ENCODE measurements at regions not wholly inside any gene's neighbourhood (a gene's known extent, or its start where the extent isn't known, plus 50 kb on each side); places are given as distances from the start of the nearest gene placed in this dataset.

DNA sequence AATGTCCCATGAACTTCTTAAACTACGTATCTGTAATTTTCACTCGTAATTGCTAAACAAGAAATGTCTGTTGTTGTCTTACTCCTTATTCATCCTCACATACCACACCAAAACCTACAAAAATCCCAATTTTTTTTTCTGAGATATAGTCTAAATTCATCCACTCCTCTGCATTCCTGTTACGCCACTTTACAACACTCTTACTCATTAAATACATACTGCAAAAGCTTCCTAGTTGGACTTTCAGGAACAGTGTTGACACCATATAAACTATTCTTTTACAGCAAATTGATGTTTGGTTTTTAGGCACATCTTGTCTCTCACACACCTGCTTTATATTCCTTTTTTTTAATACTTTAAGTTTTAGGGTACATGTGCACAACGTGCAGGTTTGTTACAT lies 934.9 kb upstream of the CADM2 start:
- intact Hi-C loops (cut with micrococcal nuclease) = no loop called here

DNA sequence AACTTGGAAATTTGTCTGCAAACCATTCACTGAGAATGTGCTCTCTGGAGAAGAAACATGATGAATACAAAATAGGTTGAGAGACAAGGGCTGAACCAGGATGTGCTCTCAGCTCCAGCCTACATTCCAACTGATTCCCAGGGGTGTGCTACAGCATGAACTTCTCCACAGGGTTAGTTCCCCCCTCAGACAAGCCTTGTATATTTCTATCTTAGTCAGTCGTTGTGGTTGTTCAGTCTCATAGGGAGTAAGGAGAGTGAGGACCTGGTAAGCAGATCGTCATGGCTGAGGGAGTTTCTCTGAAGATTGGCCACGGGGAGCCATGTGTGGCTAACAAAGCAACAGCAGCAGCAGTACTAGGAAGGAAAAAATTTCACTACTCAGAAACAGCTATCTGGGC lies 919.7 kb upstream of the CADM2 start:
- Mint-ChIP-seq H3K9me3 (peaks cover 11% of the 10 kb centered on the region), H3K36me3 (ENCODE audit: low read depth) (no peaks in the 10 kb centered on the region), H3K27ac (no peak overlapping the region), H3K4me3 (no peak overlapping the region), H3K27me3 (no peaks in the 10 kb centered on the region), H3K4me1 (no peaks in the 10 kb centered on the region)
- DNase-seq = no peak
- intact Hi-C loops (cut with micrococcal nuclease) = no loop called here

More for the DNA sequence above, 934.9 kb upstream of the CADM2 start:
- DNase-seq = no peak
- no peak overlapping the region for H3K27ac Mint-ChIP-seq
- H3K27me3 Mint-ChIP-seq = no peaks in the 10 kb centered on the region
- H3K36me3 Mint-ChIP-seq (ENCODE audit: low read depth) = no peaks in the 10 kb centered on the region
- no peaks in the 10 kb centered on the region for H3K4me1 Mint-ChIP-seq
- H3K9me3 Mint-ChIP-seq = no peaks in the 10 kb centered on the region
- no peak overlapping the region for H3K4me3 Mint-ChIP-seq

DNA sequence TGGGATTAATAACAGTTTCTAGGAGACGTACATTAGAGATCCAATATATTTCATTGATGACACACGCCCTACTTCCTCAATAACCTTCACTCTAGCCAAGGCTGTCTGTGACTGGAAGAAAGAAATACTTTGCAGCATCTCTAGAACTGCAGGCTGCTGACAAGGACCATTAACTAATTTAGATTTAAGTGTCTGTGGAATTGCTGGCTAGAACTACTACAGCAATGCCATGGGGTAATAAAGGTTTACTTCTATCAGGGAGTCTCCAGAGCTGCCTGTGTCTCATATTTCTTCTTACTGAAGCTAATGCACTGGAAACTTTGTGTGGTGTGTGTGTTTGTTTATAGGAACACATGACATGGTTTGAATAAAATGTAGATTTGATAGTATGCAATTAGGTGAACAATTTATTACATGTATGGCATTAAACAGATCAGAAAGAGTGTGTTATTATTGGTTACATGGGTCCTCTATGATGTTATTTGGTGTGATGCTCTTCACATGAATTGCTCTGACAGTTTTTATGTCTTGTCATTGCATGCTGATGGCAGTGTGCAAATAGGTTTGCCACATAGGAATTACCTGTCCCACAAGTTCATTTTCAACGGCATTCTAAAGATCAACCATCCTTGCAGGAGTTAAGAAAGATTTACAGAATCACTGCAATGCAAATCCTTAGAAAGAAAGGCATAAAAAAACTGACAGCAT lies 916.2 kb upstream of the CADM2 start:
- no peaks in the 10 kb centered on the region for H3K4me1 Mint-ChIP-seq
- H3K36me3 Mint-ChIP-seq (ENCODE audit: low read depth) = no peaks in the 10 kb centered on the region
- no peaks in the 10 kb centered on the region for H3K27me3 Mint-ChIP-seq
- H3K9me3 Mint-ChIP-seq = no peaks in the 10 kb centered on the region
- no peak overlapping the region for H3K27ac Mint-ChIP-seq
- intact Hi-C loops (cut with micrococcal nuclease) = no loop called here
- DNase-seq = no peak
- H3K4me3 Mint-ChIP-seq = no peak overlapping the region

DNA sequence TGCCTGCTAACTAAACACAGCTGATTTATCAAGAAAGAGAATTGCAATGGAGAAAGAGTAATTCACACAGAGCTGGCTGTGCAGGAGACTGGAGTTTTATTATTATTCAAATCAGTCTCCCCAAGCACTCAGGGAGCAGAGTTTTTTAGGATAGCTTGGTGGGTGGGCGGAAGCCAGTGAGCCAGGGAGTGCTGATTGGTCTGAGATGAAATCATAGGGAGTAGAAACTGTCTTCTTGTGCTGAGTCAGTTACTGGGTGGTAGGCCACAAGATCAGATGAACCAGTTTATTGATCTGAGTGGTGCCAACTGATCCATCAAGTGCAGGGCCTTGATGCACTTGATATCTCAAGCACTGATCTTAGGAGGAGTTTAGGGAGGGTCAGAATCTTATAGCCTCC lies 891.9 kb upstream of the CADM2 start:
- Mint-ChIP-seq H3K36me3 (ENCODE audit: low read depth) (no peaks in the 10 kb centered on the region), H3K4me1 (no peaks in the 10 kb centered on the region), H3K4me3 (no peak overlapping the region), H3K27me3 (no peaks in the 10 kb centered on the region), H3K9me3 (no peaks in the 10 kb centered on the region), H3K27ac (no peak overlapping the region)
- DNase-seq = no peak
- intact Hi-C loops (cut with micrococcal nuclease) = no loop called here

DNA sequence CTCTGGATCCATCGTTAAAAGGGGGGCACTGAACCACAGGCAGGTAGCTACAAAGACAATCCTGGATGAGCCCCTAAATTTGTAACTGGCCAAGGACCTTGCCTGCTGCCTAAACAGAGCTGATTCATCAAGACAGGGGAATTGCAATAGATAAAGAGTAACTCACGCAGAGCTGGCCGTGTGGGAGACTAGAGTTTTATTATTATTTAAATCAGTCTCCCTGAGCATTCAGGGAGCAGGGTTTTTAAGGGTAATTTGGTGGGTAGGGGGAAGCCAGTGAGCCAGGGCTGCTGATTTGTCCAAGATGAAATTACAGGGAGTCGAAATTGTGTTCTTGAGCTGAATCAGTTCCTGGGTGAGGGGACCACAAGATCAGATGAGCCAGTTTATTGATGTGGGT lies 885.1 kb upstream of the CADM2 start:
- H3K27ac Mint-ChIP-seq = no peak overlapping the region
- no peaks in the 10 kb centered on the region for H3K27me3 Mint-ChIP-seq
- H3K4me1 Mint-ChIP-seq = no peaks in the 10 kb centered on the region
- DNase-seq = no peak
- H3K4me3 Mint-ChIP-seq = no peak overlapping the region
- no peaks in the 10 kb centered on the region for H3K36me3 Mint-ChIP-seq (ENCODE audit: low read depth)
- intact Hi-C loops (cut with micrococcal nuclease) = no loop called here
- H3K9me3 Mint-ChIP-seq = no peaks in the 10 kb centered on the region

DNA sequence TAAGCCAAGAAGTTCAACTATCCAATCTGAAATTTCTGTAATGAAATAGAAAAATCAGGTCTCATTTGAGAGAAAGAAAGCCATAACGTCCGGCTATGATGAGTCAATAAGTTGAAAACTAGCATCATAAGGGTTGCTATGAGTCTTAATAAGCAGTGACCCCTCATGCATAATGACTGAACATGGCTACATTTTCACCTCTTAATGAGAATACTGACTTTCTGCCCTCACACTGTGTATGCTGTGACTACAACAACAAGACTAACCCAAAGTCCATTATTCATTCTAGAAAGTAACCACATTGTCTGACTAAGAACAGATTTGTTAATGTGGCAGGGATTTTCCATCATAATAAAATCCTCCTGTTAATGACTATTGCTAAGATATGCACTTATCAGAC lies 884.0 kb upstream of the CADM2 start:
- intact Hi-C loops (cut with micrococcal nuclease) = no loop called here
- H3K36me3 Mint-ChIP-seq (ENCODE audit: low read depth) = no peaks in the 10 kb centered on the region
- no peaks in the 10 kb centered on the region for H3K4me1 Mint-ChIP-seq

DNA sequence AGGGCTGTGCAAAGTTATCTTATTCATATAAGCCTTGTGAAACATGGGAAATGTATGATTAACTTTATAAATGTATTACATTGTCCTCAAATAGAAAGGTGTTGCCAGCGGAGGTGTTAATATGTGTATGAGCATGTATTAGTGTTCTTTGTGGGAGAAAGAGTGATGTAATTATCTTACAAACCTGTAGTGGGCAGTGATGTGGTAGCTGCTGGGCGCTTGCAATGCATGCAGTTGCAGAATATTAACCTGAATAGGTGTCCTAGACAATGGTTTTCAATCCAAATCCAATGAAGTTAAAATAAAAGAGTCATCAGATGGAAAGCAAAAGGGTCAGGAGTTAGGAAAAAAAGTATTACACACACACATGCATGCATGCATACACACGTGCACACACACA lies 881.3 kb upstream of the CADM2 start:
- no peaks in the 10 kb centered on the region for H3K9me3 Mint-ChIP-seq
- no peak overlapping the region for H3K4me3 Mint-ChIP-seq
- intact Hi-C loops (cut with micrococcal nuclease) = no loop called here

More for the DNA sequence above, 884.0 kb upstream of the CADM2 start:
- no peak overlapping the region for H3K27ac Mint-ChIP-seq
- H3K9me3 Mint-ChIP-seq = no peaks in the 10 kb centered on the region
- H3K27me3 Mint-ChIP-seq = no peaks in the 10 kb centered on the region
- DNase-seq = no peak
- H3K4me3 Mint-ChIP-seq = no peak overlapping the region

DNA sequence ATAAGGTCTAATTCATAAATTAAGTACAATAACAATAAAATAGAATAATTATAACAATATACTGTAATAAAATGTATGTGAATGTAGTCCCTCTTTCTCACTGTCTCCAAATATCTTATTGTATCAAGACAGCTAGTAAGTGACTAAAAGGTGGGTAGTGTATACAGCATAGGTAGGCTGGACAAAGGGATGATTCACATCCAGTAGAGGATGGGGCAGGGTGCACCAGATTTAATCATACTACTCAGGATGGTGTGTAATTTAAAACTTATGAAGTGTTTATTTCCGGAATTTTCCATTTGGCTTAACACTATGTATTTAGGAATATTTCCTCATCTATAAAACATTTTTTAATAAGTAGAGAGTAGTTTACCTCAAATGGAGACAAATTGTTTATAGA lies 876.1 kb upstream of the CADM2 start:
- Mint-ChIP-seq H3K36me3 (ENCODE audit: low read depth) (no peaks in the 10 kb centered on the region), H3K27me3 (no peaks in the 10 kb centered on the region), H3K4me1 (no peaks in the 10 kb centered on the region), H3K9me3 (peaks cover 5% of the 10 kb centered on the region), H3K27ac (no peak overlapping the region), H3K4me3 (no peak overlapping the region)
- DNase-seq = no peak
- intact Hi-C loops (cut with micrococcal nuclease) = no loop called here

More for the DNA sequence above, 881.3 kb upstream of the CADM2 start:
- H3K27ac Mint-ChIP-seq = no peak overlapping the region
- no peaks in the 10 kb centered on the region for H3K27me3 Mint-ChIP-seq
- no peak for DNase-seq
- H3K36me3 Mint-ChIP-seq (ENCODE audit: low read depth) = no peaks in the 10 kb centered on the region
- no peaks in the 10 kb centered on the region for H3K4me1 Mint-ChIP-seq

DNA sequence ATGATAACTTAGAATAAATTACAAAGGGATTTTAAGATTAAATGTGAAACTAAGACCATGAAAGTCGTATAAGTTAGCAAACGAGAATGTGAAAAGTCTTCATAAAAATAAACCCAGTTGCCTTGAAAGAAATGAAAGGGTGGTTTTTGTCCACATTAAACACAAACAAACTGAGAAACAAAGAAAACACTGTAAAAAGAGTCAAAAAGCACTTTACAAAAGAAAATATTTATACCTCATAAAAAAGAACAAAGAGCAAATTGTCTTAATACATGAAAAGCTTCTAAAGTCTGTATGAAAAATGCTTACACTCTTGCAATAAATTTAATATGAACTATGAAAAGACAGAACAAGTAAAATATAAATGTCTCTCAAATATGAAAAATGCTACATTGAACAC lies 865.9 kb upstream of the CADM2 start:
- H3K4me1 Mint-ChIP-seq = no peaks in the 10 kb centered on the region
- peaks cover 5% of the 10 kb centered on the region for H3K9me3 Mint-ChIP-seq

DNA sequence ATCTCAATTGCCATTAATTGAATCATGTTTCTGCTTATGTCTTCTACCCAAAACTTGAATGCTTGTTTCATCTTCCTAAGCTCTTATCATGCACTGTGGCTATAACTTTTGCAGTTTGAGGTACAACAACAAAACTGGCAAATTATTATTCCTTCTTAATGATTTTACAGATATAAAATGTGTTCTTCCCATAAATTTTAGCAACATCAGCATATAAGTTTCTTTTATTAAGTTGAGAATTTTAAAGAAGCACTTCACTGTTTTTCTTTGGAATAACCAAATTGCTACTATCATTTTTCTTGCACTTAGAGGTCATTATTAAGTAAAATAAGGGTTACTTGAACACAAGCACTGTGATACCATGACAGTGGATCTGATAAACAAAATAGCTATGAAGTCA lies 862.6 kb upstream of the CADM2 start:
- Mint-ChIP-seq H3K36me3 (ENCODE audit: low read depth) (no peaks in the 10 kb centered on the region), H3K9me3 (peaks cover 7% of the 10 kb centered on the region), H3K27ac (no peak overlapping the region), H3K4me1 (no peaks in the 10 kb centered on the region), H3K4me3 (no peak overlapping the region), H3K27me3 (no peaks in the 10 kb centered on the region)
- DNase-seq = no peak
- intact Hi-C loops (cut with micrococcal nuclease) = no loop called here

More for the DNA sequence above, 865.9 kb upstream of the CADM2 start:
- Mint-ChIP-seq H3K27me3 (no peaks in the 10 kb centered on the region), H3K27ac (no peak overlapping the region), H3K4me3 (no peak overlapping the region), H3K36me3 (ENCODE audit: low read depth) (no peaks in the 10 kb centered on the region)
- DNase-seq = no peak
- intact Hi-C loops (cut with micrococcal nuclease) = no loop called here

DNA sequence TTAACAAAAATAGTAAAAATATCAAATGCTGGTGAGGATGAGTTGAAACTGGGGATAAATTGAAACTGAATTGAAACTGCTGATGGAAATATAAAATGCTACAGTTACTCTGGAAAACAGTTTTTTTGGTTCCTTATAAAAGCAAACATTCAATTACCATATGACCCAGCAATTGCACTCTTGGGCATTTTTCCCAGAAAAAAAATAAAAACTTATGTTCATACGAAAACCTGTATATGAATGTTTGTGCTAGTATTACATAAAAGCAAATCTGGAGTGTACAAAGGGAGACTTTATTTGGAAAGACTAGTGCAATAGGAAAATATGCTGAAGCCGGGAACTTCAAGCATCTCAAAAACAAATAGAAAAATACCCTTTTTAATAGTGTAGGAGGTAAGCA lies 857.9 kb upstream of the CADM2 start:
- H3K27me3 Mint-ChIP-seq = no peaks in the 10 kb centered on the region
- intact Hi-C loops (cut with micrococcal nuclease) = no loop called here
- no peak for DNase-seq
- no peak overlapping the region for H3K27ac Mint-ChIP-seq
- no peak overlapping the region for H3K4me3 Mint-ChIP-seq
- H3K9me3 Mint-ChIP-seq = peaks cover 10% of the 10 kb centered on the region
- no peaks in the 10 kb centered on the region for H3K36me3 Mint-ChIP-seq (ENCODE audit: low read depth)
- H3K4me1 Mint-ChIP-seq = no peaks in the 10 kb centered on the region

DNA sequence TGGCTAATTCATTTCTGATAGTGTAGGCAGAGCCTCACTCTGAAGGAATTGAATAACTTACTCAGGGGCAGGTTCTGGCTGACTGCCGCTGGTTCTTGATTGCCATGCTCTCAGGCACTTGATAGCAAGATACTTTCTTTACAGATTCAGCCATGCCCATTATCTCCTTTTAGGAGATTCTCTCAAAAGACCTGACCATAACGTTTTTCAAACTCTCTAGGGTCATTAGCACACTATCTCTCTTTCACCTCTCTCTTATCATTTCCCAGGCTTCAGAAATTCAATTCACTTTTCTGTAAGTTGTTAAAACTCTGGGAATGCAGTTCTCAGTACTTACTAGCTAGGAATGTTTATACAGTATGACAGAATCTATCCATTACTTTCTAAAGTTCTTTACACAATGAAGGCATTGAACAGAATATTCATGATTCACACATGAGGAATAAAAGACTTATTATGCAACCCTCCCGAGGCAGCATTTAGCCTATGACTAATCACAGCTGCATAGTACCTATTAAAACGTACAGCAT lies 850.3 kb upstream of the CADM2 start:
- no peak overlapping the region for H3K27ac Mint-ChIP-seq
- peaks cover 9% of the 10 kb centered on the region for H3K9me3 Mint-ChIP-seq
- no peak for DNase-seq
- intact Hi-C loops (cut with micrococcal nuclease) = no loop called here
- no peaks in the 10 kb centered on the region for H3K27me3 Mint-ChIP-seq
- no peak overlapping the region for H3K4me3 Mint-ChIP-seq
- H3K36me3 Mint-ChIP-seq (ENCODE audit: low read depth) = no peaks in the 10 kb centered on the region
- H3K4me1 Mint-ChIP-seq = no peaks in the 10 kb centered on the region

DNA sequence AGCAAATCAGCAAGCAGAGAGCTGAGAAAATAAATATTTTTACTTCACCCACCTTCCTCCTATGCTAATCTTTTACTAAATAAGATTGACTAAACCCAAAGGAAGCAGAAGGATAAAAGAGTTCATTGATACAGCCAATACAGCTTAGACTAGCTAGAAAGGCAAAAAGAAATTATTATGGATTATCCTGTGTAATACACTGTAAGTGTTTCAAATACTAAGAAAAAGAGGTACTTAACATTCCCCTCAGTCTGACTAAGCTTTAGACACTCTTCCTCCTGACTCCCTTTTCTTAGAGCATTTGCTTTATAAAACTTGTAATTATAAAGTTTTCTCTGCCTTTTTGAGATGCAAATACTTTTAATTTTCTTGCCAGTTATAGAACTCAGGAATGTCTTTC lies 848.9 kb upstream of the CADM2 start:
- Mint-ChIP-seq H3K4me3 (no peak overlapping the region), H3K4me1 (no peaks in the 10 kb centered on the region), H3K27me3 (no peaks in the 10 kb centered on the region), H3K36me3 (ENCODE audit: low read depth) (no peaks in the 10 kb centered on the region), H3K9me3 (peaks cover 9% of the 10 kb centered on the region), H3K27ac (no peak overlapping the region)
- intact Hi-C loops (cut with micrococcal nuclease) = no loop called here
- DNase-seq = no peak

DNA sequence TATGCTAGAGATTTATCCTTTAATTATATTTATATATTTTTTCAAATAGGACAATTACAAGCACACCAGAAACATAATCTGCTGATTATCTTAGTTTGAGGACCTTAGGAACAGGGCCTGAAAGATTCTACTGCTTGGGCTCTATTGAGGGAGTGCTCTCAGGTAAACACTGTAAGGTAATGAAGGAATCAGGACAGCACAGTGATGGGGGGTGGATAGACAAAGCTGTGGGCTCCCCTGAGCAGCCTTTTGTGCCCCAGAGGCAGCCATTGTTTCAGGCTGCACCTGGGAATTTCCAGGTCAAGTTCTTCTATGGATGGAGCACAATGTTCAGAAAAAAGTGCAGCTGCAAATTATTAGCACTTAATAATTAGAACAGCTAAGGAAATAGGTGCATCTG lies 848.0 kb upstream of the CADM2 start:
- no peaks in the 10 kb centered on the region for H3K27me3 Mint-ChIP-seq
- H3K4me3 Mint-ChIP-seq = no peak overlapping the region
- no peak for DNase-seq
- no peaks in the 10 kb centered on the region for H3K36me3 Mint-ChIP-seq (ENCODE audit: low read depth)
- H3K9me3 Mint-ChIP-seq = peaks cover 7% of the 10 kb centered on the region
- intact Hi-C loops (cut with micrococcal nuclease) = no loop called here
- H3K27ac Mint-ChIP-seq = no peak overlapping the region
- no peaks in the 10 kb centered on the region for H3K4me1 Mint-ChIP-seq

DNA sequence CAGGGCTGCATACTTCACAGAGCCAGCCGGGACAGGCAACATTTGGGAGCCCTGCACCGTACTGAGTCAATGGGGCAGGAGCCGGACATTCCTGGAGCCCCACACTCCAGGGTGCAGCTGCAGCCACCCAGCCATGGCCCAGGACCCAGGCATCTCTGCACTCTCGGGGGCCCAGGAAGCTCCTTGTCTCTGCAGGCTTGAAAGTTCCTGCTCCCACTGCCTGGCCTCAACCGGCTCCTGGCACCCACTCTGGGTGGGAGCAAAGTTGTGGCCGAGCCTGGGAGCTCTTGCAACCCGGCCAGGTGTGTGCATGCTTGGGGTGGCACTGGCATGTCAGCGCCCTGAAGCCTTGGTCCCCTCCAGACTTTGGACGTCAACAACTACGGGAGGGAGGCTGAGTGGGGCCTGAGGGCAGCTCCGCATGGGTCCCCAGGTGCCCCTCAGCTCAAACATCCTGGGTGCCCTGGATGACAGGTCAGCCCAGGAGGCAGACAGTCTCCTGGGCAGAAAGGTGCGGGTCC lies 833.5 kb upstream of the CADM2 start:
- Mint-ChIP-seq H3K27me3 (no peaks in the 10 kb centered on the region), H3K4me1 (no peaks in the 10 kb centered on the region), H3K4me3 (no peak overlapping the region), H3K27ac (no peak overlapping the region), H3K9me3 (peaks cover 13% of the 10 kb centered on the region), H3K36me3 (ENCODE audit: low read depth) (no peaks in the 10 kb centered on the region)
- intact Hi-C loops (cut with micrococcal nuclease) = no loop called here
- no peak for DNase-seq

Data from activated CD4-positive, alpha-beta T cell treated with anti-CD3 and anti-CD28 coated beads, Interleukin-2, amount 10 ng/mL, durations not matched to agents 24 days and 14 days (primary cell).